ENCODE measurements at regions not wholly inside any gene's neighbourhood (a gene's known extent, or its start where the extent isn't known, plus 50 kb on each side); places are given as distances from the start of the nearest gene placed in this dataset.

DNA sequence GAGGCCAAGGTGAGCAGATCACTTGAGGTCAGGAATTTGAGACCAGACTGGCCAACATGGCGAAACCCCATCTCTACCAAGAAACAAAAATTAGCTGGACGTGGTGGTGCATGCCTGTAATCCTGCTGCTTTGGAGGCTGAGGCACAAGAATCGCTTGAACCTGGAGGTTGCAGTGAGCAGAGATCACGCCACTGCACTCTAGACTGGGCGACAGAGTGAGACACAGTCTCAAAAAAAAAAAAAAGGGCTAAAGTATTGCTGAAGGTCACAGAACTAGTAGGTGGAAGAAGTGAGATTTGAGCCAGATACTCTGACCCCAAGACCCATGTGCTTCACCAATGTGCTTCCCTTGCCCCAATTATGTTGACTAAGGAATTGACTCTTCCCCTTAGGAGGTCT lies 112.0 kb downstream of the NPIPB5 start:
- H3K4me3 ChIP-seq (ENCODE audit: low read depth in 1 of 3, low read length in 3 of 3): no peak overlapping the region
- 82 to 86% (median 83%) methylated on average over 5 of the region's 5 CpGs for WGBS, 3 donors
- H3K4me1 ChIP-seq (ENCODE audit: control insufficient read depth in 3 of 3, insufficient read depth in 2 of 3, low read depth in 1 of 3, low read length in 2 of 3): no peaks in the 10 kb centered on the region
- no peak overlapping the region for H3K27ac ChIP-seq (ENCODE audit: low read depth in 1 of 3, low read length in 2 of 3)
- no peaks in the 10 kb centered on the region for H3K9me3 ChIP-seq (ENCODE audit: control insufficient read depth in 2 of 2, insufficient read depth in 1 of 2, low read depth in 1 of 2, low read length in 1 of 2)
- DNase-seq (no peak), FAIRE-seq (no peak)
- H3K27me3 ChIP-seq (ENCODE audit: control insufficient read depth in 3 of 3, insufficient read depth in 3 of 3, low read length in 3 of 3): peaks cover 0 to 12% (median 7%) of the 10 kb centered on the region in 3 donors
- H3K36me3 ChIP-seq (ENCODE audit: control insufficient read depth in 3 of 3, insufficient read depth in 2 of 3, low read depth in 1 of 3, low read length in 3 of 3): no peaks in the 10 kb centered on the region

DNA sequence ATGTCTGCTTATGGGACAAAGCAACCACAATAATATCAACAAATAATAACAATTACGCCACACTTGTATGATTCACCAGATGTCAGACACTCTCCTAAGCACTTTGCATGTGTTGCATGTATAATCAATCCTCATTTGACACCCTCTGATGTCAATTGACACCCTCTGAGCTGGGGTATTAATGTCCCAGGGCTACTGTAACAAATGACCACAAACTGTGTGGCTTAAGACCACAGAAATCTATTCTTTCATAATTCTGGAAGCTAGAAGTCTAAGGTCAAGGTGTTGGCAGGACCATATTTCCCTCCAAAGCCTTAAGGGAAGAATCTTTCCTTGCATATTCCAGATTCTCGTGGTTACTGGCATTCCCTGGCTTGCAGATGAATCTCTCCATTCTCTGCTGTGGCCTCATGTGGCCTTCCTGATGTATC lies 112.7 kb downstream of the NPIPB5 start:
- no peaks in the 10 kb centered on the region for H3K36me3 ChIP-seq (ENCODE audit: control insufficient read depth in 3 of 3, insufficient read depth in 2 of 3, low read depth in 1 of 3, low read length in 3 of 3)
- peaks cover 0 to 12% (median 7%) of the 10 kb centered on the region in 3 donors for H3K27me3 ChIP-seq (ENCODE audit: control insufficient read depth in 3 of 3, insufficient read depth in 3 of 3, low read length in 3 of 3)
- H3K4me3 ChIP-seq (ENCODE audit: low read depth in 1 of 3, low read length in 3 of 3): no peak overlapping the region
- DNase-seq: no peak
- H3K27ac ChIP-seq (ENCODE audit: low read depth in 1 of 3, low read length in 2 of 3): no peak overlapping the region
- FAIRE-seq: no peak
- WGBS, 3 donors: 67 to 73% (median 70%) methylated on average over 2 of the region's 2 CpGs
- no peaks in the 10 kb centered on the region for H3K4me1 ChIP-seq (ENCODE audit: control insufficient read depth in 3 of 3, insufficient read depth in 2 of 3, low read depth in 1 of 3, low read length in 2 of 3)
- no peaks in the 10 kb centered on the region for H3K9me3 ChIP-seq (ENCODE audit: control insufficient read depth in 2 of 2, insufficient read depth in 1 of 2, low read depth in 1 of 2, low read length in 1 of 2)

DNA sequence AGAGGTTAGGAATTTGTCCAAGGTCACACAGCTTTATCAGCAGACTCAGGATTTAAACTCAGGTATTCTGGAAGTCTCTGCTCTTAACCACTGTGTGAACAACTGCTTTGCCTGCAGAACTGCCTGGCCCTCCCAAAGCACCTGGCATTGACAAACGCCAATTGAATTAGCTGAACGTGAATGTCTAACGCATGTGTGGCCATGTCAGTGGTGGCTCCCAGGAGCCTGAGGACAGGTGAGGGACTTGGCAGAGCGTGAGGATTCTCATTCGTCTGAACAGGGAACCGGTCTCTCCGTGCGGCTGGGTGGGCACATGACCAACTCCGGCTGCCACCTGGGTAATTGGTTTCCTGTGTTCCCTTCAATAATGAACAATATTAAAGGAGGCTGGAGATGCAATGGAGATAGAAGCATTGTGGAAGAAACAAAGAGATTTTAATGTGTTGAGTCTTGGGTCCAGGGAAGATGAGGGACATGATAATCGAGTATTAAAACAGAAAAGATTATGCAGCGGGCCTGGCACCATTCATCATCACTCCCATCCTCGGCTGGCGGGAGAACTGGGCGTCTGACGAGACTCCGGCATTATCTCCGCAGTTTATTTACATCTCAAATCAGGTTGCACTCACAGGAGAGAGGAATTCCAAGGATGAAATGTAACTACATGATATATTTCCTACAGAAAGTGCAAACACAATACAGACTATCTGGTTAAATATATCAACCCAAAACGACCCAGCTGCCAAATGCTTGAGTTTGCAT lies 113.5 kb downstream of the NPIPB5 start:
- H3K27me3 ChIP-seq (ENCODE audit: control insufficient read depth in 3 of 3, insufficient read depth in 3 of 3, low read length in 3 of 3): peaks cover 0 to 12% (median 7%) of the 10 kb centered on the region in 3 donors
- FAIRE-seq: no peak
- H3K4me3 ChIP-seq (ENCODE audit: low read depth in 1 of 3, low read length in 3 of 3): no peak overlapping the region
- H3K27ac ChIP-seq (ENCODE audit: low read depth in 1 of 3, low read length in 2 of 3): no peak overlapping the region
- WGBS, 3 donors: 54 to 65% (median 63%) methylated on average over 18 of the region's 18 CpGs
- H3K4me1 ChIP-seq (ENCODE audit: control insufficient read depth in 3 of 3, insufficient read depth in 2 of 3, low read depth in 1 of 3, low read length in 2 of 3): no peaks in the 10 kb centered on the region
- no peaks in the 10 kb centered on the region for H3K36me3 ChIP-seq (ENCODE audit: control insufficient read depth in 3 of 3, insufficient read depth in 2 of 3, low read depth in 1 of 3, low read length in 3 of 3)
- H3K9me3 ChIP-seq (ENCODE audit: control insufficient read depth in 2 of 2, insufficient read depth in 1 of 2, low read depth in 1 of 2, low read length in 1 of 2): no peaks in the 10 kb centered on the region
- no peak for DNase-seq

DNA sequence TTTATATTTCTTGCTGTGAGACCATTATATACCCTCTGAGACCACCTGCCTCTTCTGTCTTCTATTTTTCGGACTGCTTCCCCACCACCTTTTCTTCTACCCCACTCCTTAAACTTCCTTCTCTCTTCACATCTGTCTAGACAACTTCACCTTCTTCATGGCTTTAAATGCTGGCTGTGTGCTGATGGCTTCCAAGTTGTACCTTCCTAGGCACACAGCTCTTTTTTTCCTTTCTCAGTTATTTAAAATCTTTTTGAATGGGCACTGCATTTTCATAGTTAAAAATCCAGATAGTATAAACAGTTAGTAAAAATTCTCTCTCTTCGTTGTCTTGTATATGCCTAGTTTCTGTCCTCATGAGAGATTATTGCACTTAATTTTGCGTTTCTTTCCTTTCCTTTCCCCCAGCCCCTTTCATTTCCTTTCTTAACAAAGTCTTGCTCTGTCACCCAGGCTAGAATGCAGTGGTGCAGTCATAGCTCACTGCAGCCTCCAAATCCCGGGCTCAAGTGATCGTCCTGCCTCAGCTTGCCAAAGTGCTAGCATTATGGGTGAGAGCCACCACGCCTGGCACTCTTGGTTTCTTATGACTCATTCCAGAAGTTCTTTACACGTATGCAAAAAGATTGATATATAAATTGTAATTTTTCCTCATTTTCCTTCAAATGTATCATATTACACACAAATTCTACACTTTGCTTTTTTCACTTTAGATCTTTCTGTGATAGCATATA lies 114.3 kb downstream of the NPIPB5 start:
- no peak for FAIRE-seq
- H3K9me3 ChIP-seq (ENCODE audit: control insufficient read depth in 2 of 2, insufficient read depth in 1 of 2, low read depth in 1 of 2, low read length in 1 of 2): no peaks in the 10 kb centered on the region
- no peaks in the 10 kb centered on the region for H3K36me3 ChIP-seq (ENCODE audit: control insufficient read depth in 3 of 3, insufficient read depth in 2 of 3, low read depth in 1 of 3, low read length in 3 of 3)
- no peak for DNase-seq
- H3K4me3 ChIP-seq (ENCODE audit: low read depth in 1 of 3, low read length in 3 of 3): no peak overlapping the region
- no peak overlapping the region for H3K27ac ChIP-seq (ENCODE audit: low read depth in 1 of 3, low read length in 2 of 3)
- no peaks in the 10 kb centered on the region for H3K4me1 ChIP-seq (ENCODE audit: control insufficient read depth in 3 of 3, insufficient read depth in 2 of 3, low read depth in 1 of 3, low read length in 2 of 3)
- WGBS, 3 donors: 69 to 72% (median 71%) methylated on average over 7 of the region's 7 CpGs
- H3K27me3 ChIP-seq (ENCODE audit: control insufficient read depth in 3 of 3, insufficient read depth in 3 of 3, low read length in 3 of 3): peaks cover 0 to 12% (median 7%) of the 10 kb centered on the region in 3 donors

DNA sequence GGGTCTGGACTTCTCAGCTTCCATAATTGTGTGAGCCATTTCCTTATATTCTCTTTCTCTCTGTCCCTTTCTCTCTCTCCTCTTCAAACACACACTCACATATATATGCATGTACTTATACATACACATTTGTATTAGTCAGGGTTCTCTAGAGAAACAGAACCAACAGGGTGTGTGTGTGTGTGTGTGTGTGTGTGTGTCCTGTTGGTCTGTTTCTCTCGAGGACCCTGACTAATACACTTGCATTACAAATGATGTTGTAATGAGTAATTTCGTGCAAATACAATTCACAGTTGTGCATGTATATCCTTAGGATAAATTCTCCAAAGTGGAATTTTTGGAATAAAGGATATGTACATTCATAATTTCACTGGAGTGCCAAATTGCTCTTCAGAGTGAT lies 115.3 kb downstream of the NPIPB5 start:
- Histone ChIP-seq H3K4me3 (ENCODE audit: low read depth in 1 of 3, low read length in 3 of 3) (no peak overlapping the region), H3K9me3 (ENCODE audit: control insufficient read depth in 2 of 2, insufficient read depth in 1 of 2, low read depth in 1 of 2, low read length in 1 of 2) (no peaks in the 10 kb centered on the region), H3K4me1 (ENCODE audit: control insufficient read depth in 3 of 3, insufficient read depth in 2 of 3, low read depth in 1 of 3, low read length in 2 of 3) (no peaks in the 10 kb centered on the region), H3K36me3 (ENCODE audit: control insufficient read depth in 3 of 3, insufficient read depth in 2 of 3, low read depth in 1 of 3, low read length in 3 of 3) (no peaks in the 10 kb centered on the region), H3K27ac (ENCODE audit: low read depth in 1 of 3, low read length in 2 of 3) (no peak overlapping the region), H3K27me3 (ENCODE audit: control insufficient read depth in 3 of 3, insufficient read depth in 3 of 3, low read length in 3 of 3) (peaks cover 0 to 12% (median 7%) of the 10 kb centered on the region in 3 donors)
- DNase-seq (no peak), FAIRE-seq (no peak)
- WGBS, 3 donors: 53 to 70% (median 69%) methylated on average over 2 of the region's 2 CpGs

DNA sequence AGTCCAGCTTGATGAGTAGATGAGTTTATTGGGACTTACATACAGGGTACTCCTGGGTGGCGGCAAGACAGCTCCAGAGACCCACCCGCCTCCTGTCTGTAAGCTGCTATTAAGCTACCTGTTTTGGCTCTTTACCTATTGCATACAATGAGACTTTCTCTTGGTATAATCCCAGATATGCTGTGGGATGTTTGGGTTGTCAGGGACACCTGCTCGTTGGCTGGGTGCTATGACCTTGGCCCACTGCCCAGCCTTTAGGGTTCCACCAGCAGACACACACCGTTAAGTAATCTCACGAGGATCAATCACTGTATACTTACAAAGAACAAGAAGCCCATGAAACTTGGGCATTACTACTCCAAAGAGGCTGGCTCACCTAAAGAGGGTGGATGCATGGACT lies 116.4 kb downstream of the NPIPB5 start:
- DNase-seq: no peak
- Histone ChIP-seq H3K4me3 (ENCODE audit: low read depth in 1 of 3, low read length in 3 of 3) (no peak overlapping the region), H3K36me3 (ENCODE audit: control insufficient read depth in 3 of 3, insufficient read depth in 2 of 3, low read depth in 1 of 3, low read length in 3 of 3) (no peaks in the 10 kb centered on the region), H3K27ac (ENCODE audit: low read depth in 1 of 3, low read length in 2 of 3) (no peak overlapping the region), H3K9me3 (ENCODE audit: control insufficient read depth in 2 of 2, insufficient read depth in 1 of 2, low read depth in 1 of 2, low read length in 1 of 2) (no peaks in the 10 kb centered on the region), H3K27me3 (ENCODE audit: control insufficient read depth in 3 of 3, insufficient read depth in 3 of 3, low read length in 3 of 3) (peaks cover 0 to 12% (median 7%) of the 10 kb centered on the region in 3 donors), H3K4me1 (ENCODE audit: control insufficient read depth in 3 of 3, insufficient read depth in 2 of 3, low read depth in 1 of 3, low read length in 2 of 3) (no peaks in the 10 kb centered on the region)
- no peak for FAIRE-seq
- WGBS, 3 donors: 26 to 61% (median 38%) methylated on average over 5 of the region's 5 CpGs

DNA sequence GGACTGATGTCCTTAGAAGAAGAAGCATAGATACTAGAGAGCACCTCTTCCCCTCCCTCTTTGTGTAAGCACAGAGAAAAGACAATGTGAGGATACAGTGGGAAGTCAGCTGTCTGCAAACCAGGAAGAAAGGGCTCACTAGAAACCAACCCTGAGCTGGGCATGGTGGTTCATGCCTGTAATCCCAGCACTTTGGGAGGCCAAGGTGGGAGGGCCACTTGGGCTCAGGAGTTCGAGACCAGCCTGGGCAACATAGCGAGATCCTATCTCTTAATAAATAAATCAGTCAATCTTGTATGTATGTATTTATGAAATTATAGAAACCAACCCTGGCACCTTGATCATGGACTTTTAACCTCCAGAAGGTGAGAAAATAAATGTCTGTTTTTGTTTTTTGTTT lies 118.3 kb downstream of the NPIPB5 start:
- Histone ChIP-seq H3K4me3 (ENCODE audit: low read depth in 1 of 3, low read length in 3 of 3) (no peak overlapping the region), H3K27me3 (ENCODE audit: control insufficient read depth in 3 of 3, insufficient read depth in 3 of 3, low read length in 3 of 3) (peaks cover 0 to 11% (median 7%) of the 10 kb centered on the region in 3 donors), H3K27ac (ENCODE audit: low read depth in 1 of 3, low read length in 2 of 3) (no peak overlapping the region), H3K4me1 (ENCODE audit: control insufficient read depth in 3 of 3, insufficient read depth in 2 of 3, low read depth in 1 of 3, low read length in 2 of 3) (no peaks in the 10 kb centered on the region), H3K9me3 (ENCODE audit: control insufficient read depth in 2 of 2, insufficient read depth in 1 of 2, low read depth in 1 of 2, low read length in 1 of 2) (no peaks in the 10 kb centered on the region), H3K36me3 (ENCODE audit: control insufficient read depth in 3 of 3, insufficient read depth in 2 of 3, low read depth in 1 of 3, low read length in 3 of 3) (no peaks in the 10 kb centered on the region)
- FAIRE-seq (no peak), DNase-seq (no peak)
- WGBS, 3 donors: 85 to 89% (median 86%) methylated on average over 2 of the region's 2 CpGs

DNA sequence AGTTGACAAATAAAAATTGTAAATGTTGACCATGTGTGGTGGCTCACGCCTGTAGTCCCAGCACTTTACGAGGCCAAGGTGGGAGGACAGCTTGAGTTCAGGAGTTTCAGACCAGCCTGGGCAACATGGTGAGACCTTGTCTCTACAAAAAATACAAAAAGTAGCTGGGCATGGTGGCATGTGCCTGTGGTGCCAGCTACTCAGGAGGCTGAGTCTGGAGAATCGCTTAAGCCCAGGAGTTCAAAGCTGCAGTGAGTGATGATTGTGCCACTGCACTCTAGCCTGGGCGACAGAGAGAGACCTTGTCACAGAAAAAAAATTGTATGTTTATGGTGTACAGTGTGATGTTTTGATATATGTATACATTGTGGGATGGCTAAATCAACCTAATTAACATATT lies 119.6 kb downstream of the NPIPB5 start:
- 86 to 91% (median 88%) methylated on average over 4 of the region's 4 CpGs for WGBS, 3 donors

More for the DNA sequence above, 119.6 kb downstream of the NPIPB5 start:
- FAIRE-seq (no peak), DNase-seq (no peak)
- Histone ChIP-seq H3K27me3 (ENCODE audit: control insufficient read depth in 3 of 3, insufficient read depth in 3 of 3, low read length in 3 of 3) (peaks cover 0 to 4% (median 3%) of the 10 kb centered on the region in 3 donors), H3K36me3 (ENCODE audit: control insufficient read depth in 3 of 3, insufficient read depth in 2 of 3, low read depth in 1 of 3, low read length in 3 of 3) (no peaks in the 10 kb centered on the region), H3K9me3 (ENCODE audit: control insufficient read depth in 2 of 2, insufficient read depth in 1 of 2, low read depth in 1 of 2, low read length in 1 of 2) (no peaks in the 10 kb centered on the region), H3K4me3 (ENCODE audit: low read depth in 1 of 3, low read length in 3 of 3) (no peak overlapping the region), H3K4me1 (ENCODE audit: control insufficient read depth in 3 of 3, insufficient read depth in 2 of 3, low read depth in 1 of 3, low read length in 2 of 3) (no peaks in the 10 kb centered on the region), H3K27ac (ENCODE audit: low read depth in 1 of 3, low read length in 2 of 3) (no peak overlapping the region)

Measured in small intestine (tissue), 7 donors.